BLaER1 treated with 17β-estradiol and CSF1 and Interleukin-3, amounts not matched to agents 10 nM and 100 nM (cell line): ENCODE measurements at regions not wholly inside any gene's neighbourhood (a gene's known extent, or its start where the extent isn't known, plus 50 kb on each side); places are given as distances from the start of the nearest gene placed in this dataset.

Experiments
- H3K27ac ChIP-seq, 11 experiments: shearing (Covaris generic); formaldehyde crosslinking; 2 replicates each; pipeline ENCODE4 v1.8.1; 2022
- H3K27me3 ChIP-seq, 11 experiments: shearing (Covaris generic); formaldehyde crosslinking; 2 replicates each; pipeline ENCODE4 v1.8.1; 2022
- H3K36me3 ChIP-seq, 11 experiments: shearing (Covaris generic); formaldehyde crosslinking; 2 replicates each; pipeline ENCODE4 v1.8.1; 2022
- H3K4me1 ChIP-seq, 10 experiments: shearing (Covaris generic); formaldehyde crosslinking; 2 replicates each; pipeline ENCODE4 v1.8.1; 2022
- H3K4me2 ChIP-seq, 11 experiments: shearing (Covaris generic); formaldehyde crosslinking; 2 replicates each; pipeline ENCODE4 v1.8.1; 2022
- H3K4me3 ChIP-seq, 10 experiments: shearing (Covaris generic); formaldehyde crosslinking; 2 replicates each; pipeline ENCODE4 v1.8.1; 2022
- H3K9ac ChIP-seq, 11 experiments: shearing (Covaris generic); formaldehyde crosslinking; 2 replicates each; pipeline ENCODE4 v1.8.1; 2022
- H3K9me3 ChIP-seq, 11 experiments: shearing (Covaris generic); formaldehyde crosslinking; replicated peaks in 1 of 11; 2 replicates each; pipeline ENCODE4 v1.8.1; 2022
- H4K20me1 ChIP-seq, 11 experiments: shearing (Covaris generic); formaldehyde crosslinking; 2 replicates each; pipeline ENCODE4 v1.8.1; 2022
- Cebpa-rat ChIP-seq, 11 experiments: shearing (Covaris generic); IDR thresholded peaks; 2 replicates each; pipeline ENCODE4 v1.8.1; 2022

- peak overlapping the region in 2 of 10 experiments; percentile 12 to 32; a peak in 2 of 20 replicates for H3K4me3 ChIP-seq
- H3K9me3 ChIP-seq, result peaks cover 8 to 45% (median 22%) of the 10 kb centered on the region in 11 experiments; a peak in 21 of 22 replicates
- H3K27me3 ChIP-seq, result no peaks in the 10 kb centered on the region
- H3K4me2 ChIP-seq, result peak overlapping the region in 9 of 11 experiments; percentile 14 to 92 (median 68); a peak in 18 of 22 replicates
- no peaks in the 10 kb centered on the region for H4K20me1 ChIP-seq
- peak overlapping the region in 6 of 11 experiments; percentile 1 to 56 (median 50); a peak in 8 of 22 replicates for H3K27ac ChIP-seq
- H3K4me1 ChIP-seq, result peaks cover 0 to 59% (median 48%) of the 10 kb centered on the region in 10 experiments; a peak in 17 of 20 replicates
- peak overlapping the region in 3 of 11 experiments; percentile 10 to 32 (median 15); a peak in 4 of 22 replicates for H3K9ac ChIP-seq
- TF ChIP-seq Cebpa-rat (IDR thresholded peaks at IDR 0.05), result no peak
- H3K36me3 ChIP-seq, result no peaks in the 10 kb centered on the region
Observed at GRCh38 chr5:167307042-167307441, 984.4 kb upstream of the WWC1 start.

GRCh38 chr5:167308466-167308865 lies 983.0 kb upstream of the WWC1 start:
- Histone ChIP-seq H3K4me2 (peak overlapping the region in 7 of 11 experiments; percentile 53 to 92 (median 74); a peak in 12 of 22 replicates), H3K4me3 (no peak overlapping the region), H3K27ac (peak overlapping the region in 3 of 11 experiments; percentile 48 to 54 (median 53); a peak in 5 of 22 replicates), H3K27me3 (no peaks in the 10 kb centered on the region), H3K4me1 (peaks cover 0 to 57% (median 48%) of the 10 kb centered on the region in 10 experiments; a peak in 17 of 20 replicates), H4K20me1 (no peaks in the 10 kb centered on the region), H3K36me3 (no peaks in the 10 kb centered on the region), H3K9ac (no peak overlapping the region), H3K9me3 (peaks cover 9 to 43% (median 28%) of the 10 kb centered on the region in 11 experiments; a peak in 21 of 22 replicates)
- TF ChIP-seq Cebpa-rat (IDR thresholded peaks at IDR 0.05), result no peak

- no peak overlapping the region for H3K4me3 ChIP-seq
Observed at GRCh38 chr5:167309941-167310517, 981.4 kb upstream of the WWC1 start.

GRCh38 chr5:167311340-167311739 lies 980.1 kb upstream of the WWC1 start:
- Histone ChIP-seq H3K9me3 (peaks cover 9 to 45% (median 28%) of the 10 kb centered on the region in 11 experiments; a peak in 21 of 22 replicates), H3K4me3 (no peak overlapping the region), H3K9ac (no peak overlapping the region), H3K36me3 (no peaks in the 10 kb centered on the region), H3K4me2 (no peak overlapping the region), H3K4me1 (peaks cover 0 to 30% (median 24%) of the 10 kb centered on the region in 10 experiments; a peak in 17 of 20 replicates), H4K20me1 (no peaks in the 10 kb centered on the region), H3K27me3 (no peaks in the 10 kb centered on the region), H3K27ac (no peak overlapping the region)
- no peak for TF ChIP-seq Cebpa-rat (IDR thresholded peaks at IDR 0.05)

More at GRCh38 chr5:167309941-167310517, 981.4 kb upstream of the WWC1 start:
- Histone ChIP-seq H3K9me3 (peaks cover 9 to 45% (median 30%) of the 10 kb centered on the region in 11 experiments; a peak in 21 of 22 replicates), H3K27me3 (no peaks in the 10 kb centered on the region), H3K9ac (no peak overlapping the region), H4K20me1 (no peaks in the 10 kb centered on the region), H3K36me3 (no peaks in the 10 kb centered on the region), H3K27ac (no peak overlapping the region), H3K4me2 (no peak overlapping the region), H3K4me1 (peaks cover 0 to 43% (median 35%) of the 10 kb centered on the region in 10 experiments; a peak in 17 of 20 replicates)
- no peak for TF ChIP-seq Cebpa-rat (IDR thresholded peaks at IDR 0.05)

GRCh38 chr5:167312225-167312624 lies 979.2 kb upstream of the WWC1 start:
- Histone ChIP-seq H4K20me1 (no peaks in the 10 kb centered on the region), H3K9ac (no peak overlapping the region), H3K4me3 (no peak overlapping the region), H3K9me3 (peaks cover 9 to 53% (median 29%) of the 10 kb centered on the region in 11 experiments; a peak in 21 of 22 replicates), H3K27ac (no peak overlapping the region), H3K4me1 (peaks cover 0 to 27% (median 15%) of the 10 kb centered on the region in 10 experiments; a peak in 17 of 20 replicates), H3K4me2 (no peak overlapping the region), H3K36me3 (no peaks in the 10 kb centered on the region), H3K27me3 (no peaks in the 10 kb centered on the region)
- no peak for TF ChIP-seq Cebpa-rat (IDR thresholded peaks at IDR 0.05)

GRCh38 chr5:167315762-167316161 lies 975.7 kb upstream of the WWC1 start:
- Histone ChIP-seq H3K27me3 (no peaks in the 10 kb centered on the region), H3K9ac (no peak overlapping the region), H3K27ac (no peak overlapping the region), H3K4me2 (no peak overlapping the region), H3K36me3 (no peaks in the 10 kb centered on the region), H3K4me1 (peaks cover 0 to 14% (median 0%) of the 10 kb centered on the region in 10 experiments; a peak in 7 of 20 replicates), H3K9me3 (peaks cover 3 to 54% (median 26%) of the 10 kb centered on the region in 11 experiments; a peak in 17 of 22 replicates), H4K20me1 (no peaks in the 10 kb centered on the region), H3K4me3 (no peak overlapping the region)
- no peak for TF ChIP-seq Cebpa-rat (IDR thresholded peaks at IDR 0.05)

- Histone ChIP-seq H3K36me3 (no peaks in the 10 kb centered on the region), H3K4me2 (peak overlapping the region in 1 of 11 experiments; percentile 31; a peak in 1 of 22 replicates), H3K9ac (no peak overlapping the region), H3K9me3 (peaks cover 3 to 53% (median 25%) of the 10 kb centered on the region in 11 experiments; a peak in 18 of 22 replicates), H3K27me3 (no peaks in the 10 kb centered on the region), H3K27ac (no peak overlapping the region), H3K4me1 (peaks cover 0 to 14% (median 0%) of the 10 kb centered on the region in 10 experiments; a peak in 7 of 20 replicates), H3K4me3 (no peak overlapping the region), H4K20me1 (no peaks in the 10 kb centered on the region)
- no peak for TF ChIP-seq Cebpa-rat (IDR thresholded peaks at IDR 0.05)
Observed at GRCh38 chr5:167317884-167318283, 973.6 kb upstream of the WWC1 start.

- no peaks in the 10 kb centered on the region for H3K36me3 ChIP-seq
- no peak overlapping the region for H3K4me3 ChIP-seq
- H3K4me2 ChIP-seq, result no peak overlapping the region
- H3K27me3 ChIP-seq, result no peaks in the 10 kb centered on the region
- no peak overlapping the region for H3K9ac ChIP-seq
- peaks cover 0 to 14% (median 0%) of the 10 kb centered on the region in 10 experiments; a peak in 7 of 20 replicates for H3K4me1 ChIP-seq
- H3K9me3 ChIP-seq, result peaks cover 0 to 50% (median 20%) of the 10 kb centered on the region in 11 experiments; a peak in 15 of 22 replicates
- H3K27ac ChIP-seq, result no peak overlapping the region
- no peak for TF ChIP-seq Cebpa-rat (IDR thresholded peaks at IDR 0.05)
- no peaks in the 10 kb centered on the region for H4K20me1 ChIP-seq
Observed at GRCh38 chr5:167319243-167319642, 972.2 kb upstream of the WWC1 start.

GRCh38 chr5:167320019-167320418 lies 971.4 kb upstream of the WWC1 start:
- Histone ChIP-seq H4K20me1 (no peaks in the 10 kb centered on the region), H3K27ac (no peak overlapping the region), H3K4me1 (peaks cover 0 to 14% (median 0%) of the 10 kb centered on the region in 10 experiments; a peak in 7 of 20 replicates), H3K4me3 (no peak overlapping the region), H3K9ac (no peak overlapping the region), H3K36me3 (no peaks in the 10 kb centered on the region), H3K27me3 (no peaks in the 10 kb centered on the region), H3K9me3 (peaks cover 0 to 57% (median 20%) of the 10 kb centered on the region in 11 experiments; a peak in 15 of 22 replicates), H3K4me2 (no peak overlapping the region)
- no peak for TF ChIP-seq Cebpa-rat (IDR thresholded peaks at IDR 0.05)
